NCI-H146 treated with DMSO at 0.1 percent for 48 hours (cell line): ENCODE measurements at regions not wholly inside any gene's neighbourhood (a gene's known extent, or its start where the extent isn't known, plus 50 kb on each side); places are given as distances from the start of the nearest gene placed in this dataset.
"Not testable (repeated sequence)": the region's sequence is repeated elsewhere in the genome, so short reads cannot be mapped to it uniquely, and the experiment has no call there.

Experiments used
- DNase-seq: peaks from one replicate; lab custom pipeline; 2025; ENCODE audit not compliant: unreplicated experiment; lab: John Stamatoyannopoulos, UW

DNA sequence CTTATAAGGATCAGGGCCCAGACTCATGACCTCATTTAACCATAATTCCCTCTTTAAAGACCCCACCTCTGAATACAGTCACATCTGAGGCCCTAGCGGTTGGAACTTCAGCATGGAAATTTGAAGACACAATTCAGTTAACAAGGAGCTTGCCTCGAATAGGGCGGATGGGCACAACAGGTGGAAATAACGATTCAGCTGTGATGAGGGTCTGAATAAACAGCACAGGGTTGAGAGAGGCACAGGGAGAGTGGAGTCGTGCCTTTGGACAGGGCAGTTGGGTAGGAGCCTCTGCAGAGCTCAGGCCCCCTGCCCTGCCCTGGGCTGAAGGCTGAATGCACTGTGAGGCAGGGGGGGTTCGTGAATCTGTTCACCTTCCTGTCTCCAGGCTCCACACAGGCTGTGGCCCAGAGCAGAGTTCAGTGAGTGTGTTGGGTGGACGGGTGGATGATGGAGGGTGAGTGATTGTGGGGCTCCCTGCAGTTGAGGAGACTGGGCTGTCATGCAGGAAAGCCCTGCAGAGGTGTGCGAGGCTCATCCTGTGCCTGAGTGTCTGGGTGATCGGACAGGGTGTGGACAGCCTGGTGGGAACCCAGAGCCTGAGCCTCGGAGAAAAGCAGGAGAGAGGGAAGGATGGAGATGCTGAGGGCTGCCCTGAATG, 243.1 kb downstream of the FOXD2 start:
- DNase-seq, result no peak

DNA sequence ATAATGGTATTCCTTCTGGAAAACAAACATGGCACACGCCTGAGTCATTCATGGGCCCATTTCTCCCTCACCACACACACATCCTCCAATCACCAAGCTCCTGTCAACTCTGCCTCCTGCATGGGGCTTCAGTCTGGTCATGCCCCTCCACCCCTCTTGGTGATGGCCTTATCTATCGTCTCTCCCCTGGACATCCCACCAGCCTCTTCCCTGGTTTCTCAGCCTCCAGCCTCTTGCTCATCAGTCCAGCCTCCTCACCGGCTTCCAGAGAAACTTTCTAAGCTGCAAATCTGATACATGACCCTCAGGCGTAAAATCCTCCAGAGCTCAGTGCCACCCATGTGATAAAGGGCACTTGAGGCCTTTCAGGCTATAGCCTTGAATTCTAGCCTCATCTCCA, 243.9 kb downstream of the FOXD2 start:
- no peak for DNase-seq

DNA sequence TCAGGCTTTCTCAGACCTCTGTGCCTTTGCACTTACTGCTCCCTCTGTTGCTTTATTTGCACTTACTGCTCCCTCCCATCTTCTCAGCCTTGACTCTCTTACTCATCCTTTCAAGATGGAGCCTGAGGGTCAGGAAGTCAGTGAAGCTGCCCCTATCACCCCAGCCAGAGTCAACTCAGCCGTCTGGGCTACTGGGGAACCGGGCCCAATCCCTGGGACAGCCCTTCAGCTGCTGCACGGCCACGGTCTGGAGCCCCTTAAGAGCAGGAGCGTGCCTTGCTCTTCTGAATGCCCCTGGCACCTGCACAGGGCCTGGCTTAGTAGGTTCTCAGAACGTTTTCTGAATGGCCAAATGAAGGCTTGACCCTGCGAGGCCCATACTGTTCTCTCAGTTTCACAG, 244.4 kb downstream of the FOXD2 start:
- DNase-seq, result no peak

DNA sequence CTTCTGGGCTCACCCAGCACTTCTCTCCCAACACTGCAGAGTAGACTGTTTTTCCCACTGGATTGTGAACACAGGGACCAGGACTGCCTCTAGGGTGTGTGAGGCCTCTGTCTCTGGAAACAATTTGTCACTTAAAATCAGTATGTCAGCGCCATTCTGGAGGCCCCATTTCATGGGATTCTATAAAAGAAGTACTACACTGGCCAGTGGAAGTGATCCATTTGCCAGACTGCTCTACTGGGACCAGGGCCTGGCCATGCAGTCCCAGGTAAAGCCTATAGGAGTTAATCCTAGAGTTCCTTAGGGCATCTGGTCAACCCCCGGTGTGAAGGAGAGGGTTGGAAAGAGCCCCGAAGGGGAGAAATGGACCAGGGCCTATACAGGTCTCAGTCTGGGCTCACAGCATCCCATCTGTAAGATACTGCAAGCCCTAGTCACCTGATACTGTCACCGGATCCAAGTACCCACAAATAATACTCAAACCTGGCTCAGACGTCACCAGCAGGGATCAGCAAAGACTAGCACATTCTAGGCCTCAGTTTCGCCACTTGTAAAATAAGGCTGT, 245.0 kb downstream of the FOXD2 start:
- DNase-seq, result no peak

GRCh38 chr1:47683401-47683800, 245.6 kb downstream of the FOXD2 start:
- DNase-seq, result no peak

DNA sequence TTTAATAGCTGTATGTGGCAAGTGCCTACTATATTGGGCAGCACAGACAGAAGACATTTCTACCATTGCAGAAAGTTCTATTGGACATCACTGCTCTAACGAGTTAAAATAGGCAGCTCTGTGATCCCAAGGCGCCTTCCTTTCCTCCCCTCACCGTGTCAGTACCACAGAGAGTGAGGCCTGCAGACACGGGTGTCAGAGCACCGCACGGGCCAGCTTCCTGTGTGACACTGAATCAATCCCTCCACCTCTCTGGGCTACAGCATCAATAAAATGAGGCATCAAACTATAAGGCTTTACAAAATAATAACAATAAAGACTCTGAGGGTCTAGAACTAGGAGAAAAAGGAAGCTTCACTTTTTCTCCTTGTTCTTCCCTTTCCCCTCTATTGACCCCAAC, 246.7 kb downstream of the FOXD2 start:
- DNase-seq, result no peak

DNA sequence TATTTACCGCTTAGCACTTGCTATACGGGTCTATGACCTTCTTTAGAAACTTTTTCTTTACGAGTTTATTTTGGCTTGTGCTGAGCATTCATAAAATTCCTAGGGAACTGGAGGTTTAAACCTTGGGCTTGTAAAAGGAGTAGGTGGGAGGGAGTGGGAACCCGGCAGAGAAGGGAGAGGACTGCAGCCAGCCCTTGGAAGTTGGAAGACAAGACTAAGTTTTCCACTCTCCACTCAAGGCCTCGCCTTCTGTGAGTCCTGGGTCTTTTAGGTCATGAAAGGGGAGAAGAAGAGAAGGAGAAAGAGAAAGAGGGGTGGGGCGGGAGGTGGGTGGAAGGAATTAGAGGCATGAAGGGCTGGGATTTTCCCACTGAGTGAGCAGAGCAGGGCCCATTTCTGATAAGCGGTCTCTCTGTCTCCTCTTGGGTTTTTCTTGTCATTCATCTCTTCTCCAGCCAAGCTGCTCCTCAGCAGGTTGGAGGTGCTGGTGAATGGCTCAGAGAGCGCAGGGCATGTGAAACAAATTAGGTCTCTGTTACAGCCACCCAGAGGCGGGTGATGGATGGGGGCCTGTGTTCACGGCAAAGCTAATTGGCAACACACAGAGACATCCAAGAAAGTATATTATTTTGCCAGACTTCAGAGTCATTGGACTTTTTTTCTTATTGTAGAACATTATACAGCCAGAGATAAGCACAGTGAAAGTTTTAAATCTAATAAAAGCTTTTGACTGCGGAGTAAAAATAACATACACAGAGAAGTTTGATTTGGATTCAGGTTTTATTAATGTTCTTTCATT, 247.3 kb downstream of the FOXD2 start:
- DNase-seq, result no peak

- no peak for DNase-seq
Observed at GRCh38 chr1:47685763-47686066, 247.9 kb downstream of the FOXD2 start.

- no peak for DNase-seq
Observed at GRCh38 chr1:47686731-47687630, 249.1 kb downstream of the FOXD2 start.

DNA sequence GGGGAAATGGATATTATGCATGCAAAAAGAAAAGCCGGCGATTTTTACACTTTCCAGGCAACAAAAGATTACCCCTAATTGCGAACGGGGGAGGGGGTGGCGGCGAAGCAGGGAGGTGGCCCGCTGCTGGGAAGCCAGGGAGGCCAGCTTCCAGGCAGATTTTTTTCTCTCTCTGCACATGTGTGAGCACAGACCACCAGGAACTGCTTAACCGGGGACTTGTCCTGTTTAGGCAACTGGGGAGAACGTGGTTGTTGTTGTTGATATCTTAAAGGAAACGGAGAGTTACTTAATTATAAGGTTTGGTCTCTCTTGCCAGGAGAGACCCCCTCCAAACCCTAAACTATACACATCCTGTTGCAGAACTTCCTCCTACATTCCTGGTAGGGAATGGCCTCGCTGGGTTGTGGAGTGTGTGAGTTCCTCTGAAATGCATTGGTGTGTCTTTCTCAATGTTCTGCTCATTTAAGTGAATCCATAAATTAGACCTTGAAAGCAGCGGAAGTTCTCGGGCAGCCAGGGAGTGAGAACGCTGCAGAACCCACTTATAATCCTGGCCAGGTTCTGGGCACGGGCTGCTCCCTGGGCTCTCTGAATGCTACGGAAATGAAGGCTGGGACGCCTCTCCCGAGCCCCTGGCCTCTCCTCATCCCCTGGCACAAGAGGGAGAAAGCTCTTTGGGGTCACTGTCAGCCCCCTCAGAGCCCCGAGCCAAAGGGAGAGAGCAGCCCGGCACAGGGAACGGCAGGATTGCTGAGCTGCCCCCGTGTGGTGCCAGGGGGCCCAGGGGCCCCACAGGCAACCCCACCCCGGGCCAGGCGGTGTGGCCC, 250.0 kb downstream of the FOXD2 start:
- no peak for DNase-seq

DNA sequence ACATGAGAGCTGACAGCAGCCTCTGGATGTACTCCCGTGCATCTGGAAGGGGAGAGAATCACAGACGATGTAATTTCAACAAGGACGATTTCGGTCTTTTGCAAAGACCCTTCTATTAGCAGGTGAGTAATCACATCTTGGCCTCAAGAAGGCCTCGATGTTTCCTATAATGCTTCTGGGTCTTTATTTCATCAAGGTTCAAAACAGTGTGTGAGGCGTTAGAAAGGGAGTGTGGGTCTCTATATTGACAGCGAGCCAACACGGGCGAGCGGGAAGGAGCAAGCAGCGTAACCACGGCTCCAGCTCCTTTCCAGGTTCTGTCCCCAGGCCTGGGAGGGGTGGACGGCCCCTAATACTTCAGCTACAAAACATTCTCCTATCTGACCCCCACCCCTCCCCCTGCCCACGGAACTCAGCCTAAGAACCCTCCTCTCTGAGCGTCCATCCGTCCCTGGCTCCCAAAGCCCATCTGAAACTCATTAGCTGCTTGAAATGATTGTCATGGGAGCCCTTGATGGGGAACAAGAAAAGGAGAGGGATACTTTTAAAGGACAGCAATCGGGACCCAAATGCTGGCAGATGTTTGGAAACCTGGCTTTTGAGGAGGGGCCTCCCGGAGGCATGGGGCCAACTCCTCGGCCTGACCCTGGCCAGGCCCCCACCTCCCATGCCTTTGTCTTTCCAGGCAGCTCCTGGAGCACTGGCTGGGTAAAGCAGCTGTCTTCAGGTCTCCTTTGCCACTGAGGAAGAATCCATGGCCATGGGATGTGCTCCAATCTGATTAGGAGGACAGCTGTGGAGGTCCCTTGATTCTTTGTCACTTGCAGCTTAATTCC, 250.8 kb downstream of the FOXD2 start:
- no peak for DNase-seq

DNA sequence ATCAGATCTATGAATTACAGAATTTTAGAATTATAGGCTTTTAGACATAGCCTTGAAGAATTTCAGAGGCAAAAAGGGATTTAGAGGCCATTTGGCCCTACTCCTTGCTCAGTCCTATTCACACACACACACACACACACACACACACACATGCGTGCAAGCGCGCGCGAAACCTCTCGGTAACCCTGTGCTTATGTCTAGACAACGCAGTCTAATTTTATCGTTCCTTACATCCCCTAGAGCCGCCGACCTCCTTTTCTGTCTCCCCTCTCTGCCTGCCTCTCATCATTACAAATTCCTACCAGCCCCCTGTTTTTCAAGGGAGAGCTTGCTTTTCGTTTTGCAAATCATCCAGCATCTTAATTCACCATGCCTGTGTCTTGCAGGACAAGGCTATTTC, 252.1 kb downstream of the FOXD2 start:
- no peak for DNase-seq

DNA sequence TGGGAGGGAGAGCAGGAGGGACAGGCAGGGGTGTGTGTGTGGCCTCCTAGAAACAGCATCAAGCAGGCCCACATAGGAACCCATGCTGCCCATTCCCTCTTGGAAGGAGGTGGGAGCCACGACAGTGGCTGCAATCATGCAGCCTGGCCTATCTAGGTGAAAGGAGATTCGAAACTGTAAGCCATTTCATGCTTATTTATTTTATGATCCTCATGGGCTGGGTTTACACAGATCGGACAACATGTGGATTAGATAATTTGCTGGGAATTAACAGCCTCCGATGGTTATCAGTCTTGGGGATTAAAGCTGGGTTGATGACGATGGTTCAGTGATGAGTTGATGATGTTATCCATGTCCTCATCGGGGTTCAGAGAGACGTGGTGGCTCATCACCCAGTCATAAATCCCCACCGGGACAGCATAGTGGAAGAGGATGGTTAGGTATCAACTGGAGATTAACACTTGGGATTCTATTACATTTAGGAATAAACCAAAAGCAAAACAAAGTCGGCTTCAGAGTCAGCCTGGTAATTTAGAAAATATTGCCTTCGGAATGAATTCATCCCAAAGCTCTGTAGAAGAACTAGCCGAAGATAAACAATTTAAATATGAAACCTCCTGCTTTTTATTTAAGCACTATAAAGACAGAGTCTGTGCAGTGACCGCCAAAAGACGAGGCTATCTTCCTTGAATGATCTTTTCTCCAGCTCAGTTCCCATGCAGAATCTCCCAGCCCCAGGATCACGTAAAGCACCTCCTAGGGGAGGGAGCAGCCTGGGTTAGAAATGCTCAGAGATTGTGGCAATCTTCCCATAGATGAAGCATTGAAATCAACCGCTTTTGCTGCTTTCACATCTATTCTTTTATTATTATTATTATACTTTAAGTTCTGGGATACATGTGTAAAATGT, 252.8 kb downstream of the FOXD2 start:
- no peak for DNase-seq

- DNase-seq, result not testable (repeated sequence)
Observed at GRCh38 chr1:47691293-47691692, 253.4 kb downstream of the FOXD2 start.

DNA sequence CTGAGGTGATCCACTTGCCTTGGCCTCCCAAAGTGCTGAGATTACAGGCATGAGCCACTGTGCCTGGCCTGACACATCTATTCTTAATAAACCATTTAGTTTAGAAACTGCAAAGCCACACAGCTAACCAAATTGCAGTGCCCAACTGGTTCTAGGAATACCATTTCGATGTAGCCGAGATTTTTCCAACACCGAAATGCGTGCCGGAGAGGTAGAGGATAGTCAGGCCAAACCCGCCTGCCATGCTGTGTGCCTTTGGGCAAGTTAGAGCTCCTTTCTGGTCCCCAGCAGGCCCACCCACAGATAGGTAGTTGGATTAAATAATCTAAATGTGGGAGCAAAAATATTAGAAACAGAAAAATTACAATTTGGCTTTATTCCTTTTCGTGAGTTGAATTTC, 254.4 kb downstream of the FOXD2 start:
- DNase-seq, result no peak

GRCh38 chr1:47693115-47693514, 255.3 kb downstream of the FOXD2 start:
- DNase-seq, result no peak

DNA sequence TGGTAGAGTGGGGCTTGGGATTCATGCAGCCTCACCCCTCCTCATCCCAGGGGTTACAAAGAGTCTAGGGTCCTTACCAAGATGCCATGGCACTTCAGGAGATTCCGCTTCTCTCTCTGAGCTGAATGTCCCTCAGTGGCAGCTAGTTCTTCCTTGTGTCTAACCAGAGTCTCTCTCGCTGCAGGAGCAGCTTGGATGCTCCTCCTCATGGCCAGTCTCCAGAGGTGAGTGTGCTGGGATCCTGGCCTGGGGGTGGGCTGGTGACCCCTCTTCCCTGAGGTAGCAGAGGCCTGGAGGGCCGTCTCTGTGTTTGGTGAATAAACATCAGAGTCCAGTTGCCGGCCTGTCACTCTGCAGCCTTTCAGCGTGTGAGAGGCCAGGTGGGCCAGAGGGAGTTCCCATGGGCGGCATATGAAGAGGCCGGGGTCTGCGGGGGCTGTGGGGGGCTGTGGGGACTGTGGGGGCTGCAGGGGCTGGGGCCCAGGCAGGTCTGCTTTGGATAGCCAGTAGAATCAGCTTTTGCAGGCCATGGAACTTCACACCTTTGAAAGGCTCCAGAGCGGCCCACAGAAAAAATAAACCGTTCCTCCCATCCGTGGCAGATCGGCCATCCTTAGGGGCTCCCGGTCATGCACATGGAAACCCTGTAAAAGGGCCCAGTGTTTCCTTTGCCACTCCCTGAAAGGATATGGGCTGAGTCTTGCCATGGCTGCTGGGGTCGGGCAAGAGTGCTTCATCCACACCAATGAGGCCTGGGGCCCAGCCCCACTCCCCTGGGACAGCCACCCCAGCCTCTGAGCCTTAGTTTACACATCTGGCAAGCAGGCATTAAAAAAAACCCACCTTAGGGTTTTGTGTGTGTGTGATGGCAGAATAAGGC, 256.4 kb downstream of the FOXD2 start:
- DNase-seq, result no peak

DNA sequence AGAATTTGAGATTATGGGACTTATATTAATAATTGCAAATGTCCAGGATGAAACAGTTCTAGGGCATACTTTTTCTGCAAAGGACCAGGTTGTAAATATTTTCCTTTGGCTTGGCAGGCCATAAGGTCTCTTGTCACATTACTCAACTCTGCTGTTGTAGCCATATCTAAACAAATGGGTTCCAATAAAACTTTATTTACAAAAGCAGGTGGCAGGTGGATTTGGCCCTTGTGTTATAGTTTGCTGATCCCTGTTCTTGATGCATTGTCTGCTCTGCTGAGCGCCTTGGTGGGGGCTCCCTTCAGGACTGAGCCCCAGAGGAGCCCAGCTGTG, 258.5 kb downstream of the FOXD2 start:
- DNase-seq, result no peak
